Esophagus muscularis mucosa (tissue), 4 donors: ENCODE measurements at regions not wholly inside any gene's neighbourhood (a gene's known extent, or its start where the extent isn't known, plus 50 kb on each side); places are given as distances from the start of the nearest gene placed in this dataset.

Experiments
- DNase-seq: peaks from one replicate; pipeline ENCODE4 v3.0.0-alpha.2; 2017; ENCODE audit errors: extremely low spot score
- H3K27ac ChIP-seq, 4 donors: fragments of 200-600 bp; sonication (generic); replicated peaks in 1 of 4; 1 replicate in 3 of 4; 2 replicates in 1 of 4; pipeline ENCODE4 v1.5.1; 2016 to 2019; ENCODE audit warnings: mild to moderate bottlenecking in 1 of 4
- H3K27me3 ChIP-seq, 4 donors: fragments of 200-600 bp; sonication (generic); one replicate each; pipeline versions ENCODE4 v1.5.1 to v1.6.0; 2016 to 2019
- H3K36me3 ChIP-seq, 4 donors: fragments of 200-600 bp; sonication (generic); one replicate each; pipeline ENCODE4 v1.5.1; 2016 to 2019
- H3K4me1 ChIP-seq, 4 donors: fragments of 200-600 bp; sonication (generic); one replicate each; pipeline ENCODE4 v1.5.1; 2016 to 2019
- H3K4me3 ChIP-seq, 4 donors: fragments of 200-600 bp; sonication (generic); 1 replicate in 2 of 4; 2 replicates in 2 of 4; pipeline ENCODE4 v1.5.1; 2016 to 2019; ENCODE audit warnings: mild to moderate bottlenecking in 4 of 4, moderate library complexity in 1 of 4
- H3K9me3 ChIP-seq, 4 donors: fragments of 200-600 bp; sonication (generic); 1 replicate in 3 of 4; 2 replicates in 1 of 4; pipeline ENCODE4 v1.5.1; 2016 to 2019
- CTCF ChIP-seq, 3 experiments: fragments of 200-600 bp in 2 of 3; fragments of 450-650 bp in 1 of 3; sonication (generic) in 2 of 3; IDR thresholded peaks; one replicate each; pipeline ENCODE4 v1.5.1; 2017 to 2019; ENCODE audit warnings: antibody characterized with exemption in 3 of 3, mild to moderate bottlenecking in 2 of 3, moderate library complexity in 1 of 3
- EP300 ChIP-seq: sonication (generic); formaldehyde crosslinking; IDR thresholded peaks from one replicate; pipeline ENCODE4 v1.6.1; 2017; ENCODE audit warnings: antibody characterized with exemption
- POLR2A ChIP-seq: fragments of 450-650 bp; IDR thresholded peaks from one replicate; pipeline ENCODE4 v1.6.1; 2017; ENCODE audit warnings: antibody characterized with exemption, moderate library complexity, mild to moderate bottlenecking, low read depth
- POLR2AphosphoS5 ChIP-seq, 2 donors: sonication (generic); formaldehyde crosslinking; IDR thresholded peaks; one replicate each; pipeline ENCODE4 v1.6.1; 2017; ENCODE audit warnings: antibody characterized with exemption in 2 of 2
- WGBS: methylation state at CpG from one replicate; pipeline ENCODE4 v1.1.5; 2018; 5-methylcytosine and 5-hydroxymethylcytosine counted together
- intact Hi-C: fragments of 100-400 bp; cut with DNase I; formaldehyde crosslinking; loops from one replicate; pipeline ENCODE4 v1.15.1; 2023

- H3K36me3 ChIP-seq: no peaks in the 10 kb centered on the region
- H3K27ac ChIP-seq: no peak overlapping the region
- intact Hi-C loops: no loop called here
- H3K9me3 ChIP-seq: no peaks in the 10 kb centered on the region
- 67% methylated on average over 1 of the region's 1 CpG for WGBS
- no peaks in the 10 kb centered on the region for H3K27me3 ChIP-seq
- no peak for DNase-seq
- no peaks in the 10 kb centered on the region for H3K4me1 ChIP-seq
- H3K4me3 ChIP-seq: no peak overlapping the region
- no peak for TF ChIP-seq POLR2A
- TF ChIP-seq EP300: no peak
- no peak for TF ChIP-seq POLR2AphosphoS5 (IDR thresholded peaks at IDR 0.05)
- TF ChIP-seq CTCF (IDR thresholded peaks at IDR 0.05): no peak
Measured at GRCh38 chr12:63036974-63037335, 102.0 kb upstream of the PPM1H start.

- Histone ChIP-seq H3K9me3 (no peaks in the 10 kb centered on the region), H3K36me3 (no peaks in the 10 kb centered on the region), H3K27ac (no peak overlapping the region), H3K4me3 (no peak overlapping the region), H3K4me1 (no peaks in the 10 kb centered on the region), H3K27me3 (no peaks in the 10 kb centered on the region)
- DNase-seq: no peak
- intact Hi-C loops: no loop called here
- no peak for TF ChIP-seq CTCF (IDR thresholded peaks at IDR 0.05)
- no peak for TF ChIP-seq EP300
- no peak for TF ChIP-seq POLR2AphosphoS5 (IDR thresholded peaks at IDR 0.05)
- TF ChIP-seq POLR2A: no peak
- WGBS: 71% methylated on average over 1 of the region's 1 CpG
Measured at GRCh38 chr12:63036216-63036973, 101.4 kb upstream of the PPM1H start.

- TF ChIP-seq POLR2A: no peak
- no peak for TF ChIP-seq CTCF (IDR thresholded peaks at IDR 0.05)
- no peak for TF ChIP-seq POLR2AphosphoS5 (IDR thresholded peaks at IDR 0.05)
- no peak for TF ChIP-seq EP300
Measured at GRCh38 chr12:63034601-63035000, 99.7 kb upstream of the PPM1H start.

GRCh38 chr12:63029676-63030075 is 94.7 kb upstream of the PPM1H start:
- no peaks in the 10 kb centered on the region for H3K36me3 ChIP-seq
- intact Hi-C loops: no loop called here
- WGBS: 91% methylated on average over 2 of the region's 2 CpGs
- H3K27me3 ChIP-seq: no peaks in the 10 kb centered on the region
- H3K27ac ChIP-seq: no peak overlapping the region
- no peaks in the 10 kb centered on the region for H3K4me1 ChIP-seq
- no peak for DNase-seq
- H3K4me3 ChIP-seq: no peak overlapping the region
- no peak for TF ChIP-seq CTCF (IDR thresholded peaks at IDR 0.05)
- no peak for TF ChIP-seq EP300
- no peak for TF ChIP-seq POLR2AphosphoS5 (IDR thresholded peaks at IDR 0.05)
- TF ChIP-seq POLR2A: no peak
- H3K9me3 ChIP-seq: no peaks in the 10 kb centered on the region

More at GRCh38 chr12:63034601-63035000, 99.7 kb upstream of the PPM1H start:
- intact Hi-C loops: no loop called here
- no peaks in the 10 kb centered on the region for H3K36me3 ChIP-seq
- 84% methylated on average over 5 of the region's 5 CpGs for WGBS
- no peak overlapping the region for H3K4me3 ChIP-seq
- no peak for DNase-seq
- H3K9me3 ChIP-seq: no peaks in the 10 kb centered on the region
- no peaks in the 10 kb centered on the region for H3K27me3 ChIP-seq
- no peaks in the 10 kb centered on the region for H3K4me1 ChIP-seq
- H3K27ac ChIP-seq: no peak overlapping the region

- TF ChIP-seq POLR2A (no peak), POLR2AphosphoS5 (IDR thresholded peaks at IDR 0.05) (no peak), EP300 (no peak), CTCF (IDR thresholded peaks at IDR 0.05) (no peak)
- DNase-seq: no peak
- Histone ChIP-seq H3K27me3 (no peaks in the 10 kb centered on the region), H3K36me3 (no peaks in the 10 kb centered on the region), H3K9me3 (no peaks in the 10 kb centered on the region), H3K27ac (no peak overlapping the region), H3K4me3 (no peak overlapping the region), H3K4me1 (no peaks in the 10 kb centered on the region)
- intact Hi-C loops: no loop called here
Measured at GRCh38 chr12:63028951-63029350, 94.0 kb upstream of the PPM1H start.
